Trophoblast cell (in vitro differentiated cells and primary cell): ENCODE measurements at regions not wholly inside any gene's neighbourhood (a gene's known extent, or its start where the extent isn't known, plus 50 kb on each side); places are given as distances from the start of the nearest gene placed in this dataset.

Experiments used
- DNase-seq, 2 donors: peaks; one replicate each; pipeline ENCODE4 v3.0.0-alpha.2; 2016
- H2AFZ ChIP-seq: 2 replicates; pipeline ENCODE4 v1.6.1; 2013; ENCODE audit warnings: low read length, moderate library complexity, mild to moderate bottlenecking; ENCODE audit not compliant: insufficient read depth, poor library complexity
- H2AK5ac ChIP-seq: 2 replicates; pipeline ENCODE4 v1.6.1; 2013; ENCODE audit warnings: mild to moderate bottlenecking, low read length
- H2BK120ac ChIP-seq: 2 replicates; pipeline ENCODE4 v1.6.1; 2013; ENCODE audit warnings: low read length, mild to moderate bottlenecking, moderate library complexity; ENCODE audit not compliant: insufficient read depth, poor library complexity
- H2BK12ac ChIP-seq: 2 replicates; pipeline ENCODE4 v1.6.1; 2013; ENCODE audit warnings: mild to moderate bottlenecking, low read length, moderate library complexity
- H2BK5ac ChIP-seq: 2 replicates; pipeline ENCODE4 v1.6.1; 2013; ENCODE audit warnings: low read length, low read depth, moderate library complexity, mild to moderate bottlenecking; ENCODE audit not compliant: poor library complexity
- H3K14ac ChIP-seq: 2 replicates; pipeline ENCODE4 v1.6.1; 2013; ENCODE audit warnings: mild to moderate bottlenecking, low read length
- H3K18ac ChIP-seq: 2 replicates; pipeline ENCODE4 v1.6.1; 2013; ENCODE audit warnings: mild to moderate bottlenecking, low read length
- H3K23ac ChIP-seq: 2 replicates; pipeline ENCODE4 v1.6.1; 2013; ENCODE audit warnings: low read length
- H3K27ac ChIP-seq: 2 replicates; pipeline ENCODE4 v1.5.1; 2013; ENCODE audit warnings: low read depth, mild to moderate bottlenecking, inconsistent platforms, low read length, moderate library complexity
- H3K27me3 ChIP-seq: 2 replicates; pipeline ENCODE4 v1.6.1; 2013; ENCODE audit warnings: inconsistent platforms, mild to moderate bottlenecking, low read length, moderate library complexity; ENCODE audit not compliant: insufficient read depth
- H3K36me3 ChIP-seq, 2 experiments: 1 replicate in 1 of 2; 2 replicates in 1 of 2; pipeline ENCODE4 v1.6.1; 2013; ENCODE audit warnings: low read length in 2 of 2, mild to moderate bottlenecking in 2 of 2, moderate library complexity in 1 of 2; ENCODE audit not compliant: insufficient read depth in 2 of 2, control insufficient read depth in 1 of 2
- H3K4ac ChIP-seq: 2 replicates; pipeline ENCODE4 v1.6.1; 2013; ENCODE audit warnings: low read depth, mild to moderate bottlenecking, low read length, moderate library complexity
- H3K4me1 ChIP-seq, 2 experiments: 1 replicate in 1 of 2; 2 replicates in 1 of 2; pipeline ENCODE4 v1.6.1; 2013; ENCODE audit warnings: low read length in 2 of 2, mild to moderate bottlenecking in 2 of 2, moderate library complexity in 1 of 2; ENCODE audit not compliant: insufficient read depth in 2 of 2, control insufficient read depth in 1 of 2
- H3K4me2 ChIP-seq: 2 replicates; pipeline ENCODE4 v1.6.1; 2013; ENCODE audit warnings: inconsistent platforms, mild to moderate bottlenecking, low read length, moderate library complexity
- H3K4me3 ChIP-seq: 2 replicates; pipeline ENCODE4 v1.5.1; 2013; ENCODE audit warnings: mild to moderate bottlenecking, low read depth, low read length, inconsistent platforms
- H3K79me1 ChIP-seq: one replicate; pipeline ENCODE4 v1.6.1; 2013; ENCODE audit warnings: low read length
- H3K79me2 ChIP-seq: 2 replicates; pipeline ENCODE4 v1.6.1; 2013; ENCODE audit warnings: low read length, mild to moderate bottlenecking; ENCODE audit not compliant: control insufficient read depth, insufficient read depth, poor library complexity
- H3K9ac ChIP-seq: 2 replicates; pipeline ENCODE4 v1.6.1; 2013; ENCODE audit warnings: mild to moderate bottlenecking, low read length
- H3K9me3 ChIP-seq: 2 replicates; pipeline ENCODE4 v1.6.1; 2013; ENCODE audit warnings: low read depth, mild to moderate bottlenecking, control low read depth, inconsistent platforms, low read length; ENCODE audit not compliant: insufficient read depth
- H4K12ac ChIP-seq: 2 replicates; pipeline ENCODE4 v1.6.1; 2013; ENCODE audit warnings: low read depth, mild to moderate bottlenecking, low read length, moderate library complexity
- H4K8ac ChIP-seq: 2 replicates; pipeline ENCODE4 v1.6.1; 2013; ENCODE audit warnings: low read depth, mild to moderate bottlenecking, low read length, moderate library complexity
- H4K91ac ChIP-seq: one replicate; pipeline ENCODE4 v1.6.1; 2013; ENCODE audit warnings: low read depth, mild to moderate bottlenecking, low read length, moderate library complexity
- WGBS: extraction: QIAGEN DNeasy Blood & Tissue Kit; methylation state at CpG from one replicate; pipeline ENCODE4 v1.1.7; 2013; ENCODE audit warnings: missing lambda C conversion rate; ENCODE audit not compliant: insufficient read length, insufficient coverage; ENCODE audit errors: extremely low coverage; 5-methylcytosine and 5-hydroxymethylcytosine counted together

DNA sequence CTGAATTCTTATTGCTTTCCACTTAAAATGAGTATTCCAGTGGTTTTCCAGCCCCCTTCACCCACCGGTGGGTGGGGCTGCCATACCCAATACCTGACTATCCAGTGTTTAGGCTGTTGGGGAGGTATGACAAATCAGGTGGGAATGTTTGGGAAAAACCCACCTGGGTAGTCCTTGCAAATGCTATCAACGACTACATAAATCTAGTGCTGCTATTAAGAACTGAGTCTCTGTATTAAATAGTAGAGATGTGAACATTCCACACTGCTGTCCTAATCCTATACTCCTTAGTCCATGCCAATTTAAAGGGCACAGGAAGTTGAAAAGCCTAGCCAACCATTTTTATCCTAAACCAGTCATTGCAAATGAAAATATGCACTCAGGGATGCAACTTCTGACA, 126.6 kb downstream of the AXIN2 start:
- no peak overlapping the region for H3K9ac ChIP-seq
- no peaks in the 10 kb centered on the region for H3K79me2 ChIP-seq
- no peak overlapping the region for H3K4ac ChIP-seq
- H4K91ac ChIP-seq: no peak overlapping the region
- no peak overlapping the region for H4K12ac ChIP-seq
- H3K36me3 ChIP-seq: no peaks in the 10 kb centered on the region
- H2BK5ac ChIP-seq: no peak overlapping the region
- no peak overlapping the region for H2BK12ac ChIP-seq
- H3K79me1 ChIP-seq: peaks cover 2% of the 10 kb centered on the region
- no peak overlapping the region for H4K8ac ChIP-seq
- no peak overlapping the region for H2AK5ac ChIP-seq
- no peak overlapping the region for H2AFZ ChIP-seq
- H3K14ac ChIP-seq: no peak overlapping the region
- peaks cover 3 to 10% of the 10 kb centered on the region in 2 experiments for H3K4me1 ChIP-seq
- DNase-seq: no peak
- WGBS: no CpG with 5 or more reads among the region's 2 CpGs
- no peak overlapping the region for H3K27ac ChIP-seq
- no peak overlapping the region for H3K4me2 ChIP-seq
- H3K23ac ChIP-seq: no peak overlapping the region
- no peak overlapping the region for H3K18ac ChIP-seq
- H3K9me3 ChIP-seq: no peaks in the 10 kb centered on the region
- no peak overlapping the region for H3K4me3 ChIP-seq
- no peak overlapping the region for H2BK120ac ChIP-seq
- H3K27me3 ChIP-seq: no peaks in the 10 kb centered on the region

DNA sequence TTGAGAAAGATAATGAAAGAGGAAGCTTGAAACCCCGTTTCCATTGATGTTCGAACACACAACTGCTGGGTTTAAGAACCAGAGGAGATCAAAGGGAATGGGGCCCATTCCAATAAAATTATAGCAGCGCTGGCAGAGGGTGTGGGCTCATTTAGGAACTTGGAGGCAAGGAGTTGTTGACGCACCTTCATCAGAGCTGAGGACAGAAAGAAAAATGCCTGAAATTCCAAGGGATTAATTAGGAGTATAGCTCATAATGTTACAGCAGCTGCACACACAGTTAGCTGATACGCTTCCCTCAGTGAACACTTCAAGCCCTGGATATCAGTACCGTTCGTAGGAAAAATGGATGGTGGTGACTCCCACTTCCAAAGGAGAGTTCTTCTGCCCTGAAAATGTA, 127.2 kb downstream of the AXIN2 start:
- Histone ChIP-seq H3K79me1 (peaks cover 2% of the 10 kb centered on the region), H3K4me1 (peaks cover 3 to 10% of the 10 kb centered on the region in 2 experiments), H2AFZ (no peak overlapping the region), H3K9me3 (no peaks in the 10 kb centered on the region), H4K91ac (no peak overlapping the region), H3K14ac (no peak overlapping the region), H3K4me3 (no peak overlapping the region), H3K27ac (no peak overlapping the region), H3K4me2 (no peak overlapping the region), H4K12ac (no peak overlapping the region), H2BK12ac (no peak overlapping the region), H3K36me3 (no peaks in the 10 kb centered on the region), H2BK5ac (no peak overlapping the region), H3K18ac (no peak overlapping the region), H3K23ac (no peak overlapping the region), H3K79me2 (no peaks in the 10 kb centered on the region), H3K9ac (no peak overlapping the region), H4K8ac (no peak overlapping the region), H2AK5ac (no peak overlapping the region), H2BK120ac (no peak overlapping the region), H3K27me3 (no peaks in the 10 kb centered on the region), H3K4ac (no peak overlapping the region)
- no peak for DNase-seq
- WGBS: no CpG with 5 or more reads among the region's 7 CpGs

GRCh38 chr17:65433592-65433991, 127.9 kb downstream of the AXIN2 start:
- Histone ChIP-seq H2AFZ (no peak overlapping the region), H4K91ac (no peak overlapping the region), H4K8ac (no peak overlapping the region), H3K36me3 (no peaks in the 10 kb centered on the region), H3K4me2 (no peak overlapping the region), H3K18ac (no peak overlapping the region), H3K23ac (no peak overlapping the region), H2AK5ac (no peak overlapping the region), H2BK120ac (no peak overlapping the region), H3K27me3 (no peaks in the 10 kb centered on the region), H3K4me3 (no peak overlapping the region), H3K4me1 (peaks cover 3 to 9% of the 10 kb centered on the region in 2 experiments), H3K14ac (no peak overlapping the region), H3K9ac (no peak overlapping the region), H2BK5ac (no peak overlapping the region), H3K27ac (no peak overlapping the region), H3K79me1 (peaks cover 1% of the 10 kb centered on the region), H3K9me3 (no peaks in the 10 kb centered on the region), H2BK12ac (no peak overlapping the region), H3K4ac (no peak overlapping the region), H3K79me2 (no peaks in the 10 kb centered on the region), H4K12ac (no peak overlapping the region)
- no peak for DNase-seq
- no CpG with 5 or more reads among the region's 4 CpGs for WGBS

- no peak overlapping the region for H3K18ac ChIP-seq
- H3K4me3 ChIP-seq: no peak overlapping the region
- no CpG with 5 or more reads among the region's 1 CpG for WGBS
These were observed 128.3 kb downstream of the AXIN2 start for GRCh38 chr17:65433157-65433556.

More at GRCh38 chr17:65433157-65433556, 128.3 kb downstream of the AXIN2 start:
- H3K9me3 ChIP-seq: no peaks in the 10 kb centered on the region
- no peaks in the 10 kb centered on the region for H3K79me2 ChIP-seq
- H3K4me1 ChIP-seq: peaks cover 3 to 4% of the 10 kb centered on the region in 2 experiments
- H3K27ac ChIP-seq: no peak overlapping the region
- no peak overlapping the region for H2AK5ac ChIP-seq
- H3K9ac ChIP-seq: no peak overlapping the region
- no peak overlapping the region for H3K4me2 ChIP-seq
- H2BK120ac ChIP-seq: no peak overlapping the region
- H3K79me1 ChIP-seq: no peaks in the 10 kb centered on the region
- H2BK5ac ChIP-seq: no peak overlapping the region
- no peak overlapping the region for H3K23ac ChIP-seq
- no peaks in the 10 kb centered on the region for H3K27me3 ChIP-seq
- no peak overlapping the region for H4K8ac ChIP-seq
- no peak for DNase-seq
- no peak overlapping the region for H2AFZ ChIP-seq
- no peak overlapping the region for H2BK12ac ChIP-seq
- no peaks in the 10 kb centered on the region for H3K36me3 ChIP-seq
- H4K12ac ChIP-seq: no peak overlapping the region
- no peak overlapping the region for H3K4ac ChIP-seq
- H3K14ac ChIP-seq: no peak overlapping the region
- H4K91ac ChIP-seq: no peak overlapping the region
